Ishikawa (cell line): ENCODE measurements at regions not wholly inside any gene's neighbourhood (a gene's known extent, or its start where the extent isn't known, plus 50 kb on each side); places are given as distances from the start of the nearest gene placed in this dataset.

Experiments used
- CEBPB ChIP-seq: IDR thresholded peaks from 2 replicates; pipeline ENCODE4 v1.6.1; 2012
- EP300 ChIP-seq: IDR thresholded peaks from 2 replicates; pipeline ENCODE4 v1.6.1; 2012; ENCODE audit warnings: borderline replicate concordance

DNA sequence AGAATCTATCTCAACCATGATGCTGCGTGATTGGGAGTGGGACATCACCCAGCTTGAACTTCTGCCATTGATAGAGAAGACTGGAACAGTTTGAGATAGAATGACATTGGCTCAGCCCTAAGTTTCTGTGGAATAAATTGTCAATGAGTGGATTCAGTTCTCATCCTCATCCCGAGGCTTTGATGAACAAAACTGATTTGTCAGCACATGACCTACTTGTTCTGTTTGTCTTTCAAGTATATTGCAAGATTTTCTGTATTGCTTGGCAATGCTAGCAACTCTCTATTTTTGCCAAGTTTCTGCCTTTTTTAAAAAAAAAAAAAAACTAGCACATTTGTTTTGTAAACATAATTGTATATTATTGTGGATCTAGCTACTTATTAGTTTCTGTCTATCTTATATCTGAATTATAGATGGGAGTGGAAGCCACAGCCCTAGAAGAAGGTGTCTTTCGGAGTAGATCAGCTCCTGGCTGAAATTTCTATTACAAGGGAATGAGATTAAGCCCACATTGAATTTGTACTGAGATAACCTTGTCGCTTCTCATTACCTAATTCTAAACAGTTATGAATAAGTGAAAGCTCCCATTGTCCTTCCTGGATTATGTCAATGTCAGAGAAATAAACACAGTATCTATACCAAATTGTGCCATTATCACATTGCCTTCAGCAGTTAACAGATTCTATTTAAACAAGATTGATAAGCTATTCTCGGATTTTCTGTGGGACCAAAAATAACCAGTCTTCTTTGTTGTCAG, 166.1 kb downstream of the TNFSF13B start:
- no peak for TF ChIP-seq EP300
- no peak for TF ChIP-seq CEBPB
